ENCODE measurements at regions not wholly inside any gene's neighbourhood (a gene's known extent, or its start where the extent isn't known, plus 50 kb on each side); places are given as distances from the start of the nearest gene placed in this dataset.

DNA sequence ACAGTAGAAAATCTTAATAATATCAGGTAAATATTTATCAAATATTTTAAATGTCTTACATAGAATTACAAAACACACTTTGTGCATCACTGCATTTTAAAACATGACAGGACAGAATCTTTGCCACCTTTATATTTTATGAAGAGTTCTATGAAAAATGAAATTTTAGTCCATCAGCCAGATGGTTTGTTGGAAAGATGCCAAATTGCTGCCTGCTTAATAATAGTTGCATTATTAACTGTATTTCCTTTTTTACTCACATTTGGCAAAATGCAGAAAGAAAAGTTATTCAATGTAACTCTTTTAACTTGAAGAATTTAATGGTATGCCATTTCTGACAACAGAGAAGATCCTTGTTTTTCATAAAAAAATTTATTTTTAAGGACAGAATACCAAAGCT is 1271.6 kb downstream of the NSUN3 start:
- TF ChIP-seq, protein P1, sequence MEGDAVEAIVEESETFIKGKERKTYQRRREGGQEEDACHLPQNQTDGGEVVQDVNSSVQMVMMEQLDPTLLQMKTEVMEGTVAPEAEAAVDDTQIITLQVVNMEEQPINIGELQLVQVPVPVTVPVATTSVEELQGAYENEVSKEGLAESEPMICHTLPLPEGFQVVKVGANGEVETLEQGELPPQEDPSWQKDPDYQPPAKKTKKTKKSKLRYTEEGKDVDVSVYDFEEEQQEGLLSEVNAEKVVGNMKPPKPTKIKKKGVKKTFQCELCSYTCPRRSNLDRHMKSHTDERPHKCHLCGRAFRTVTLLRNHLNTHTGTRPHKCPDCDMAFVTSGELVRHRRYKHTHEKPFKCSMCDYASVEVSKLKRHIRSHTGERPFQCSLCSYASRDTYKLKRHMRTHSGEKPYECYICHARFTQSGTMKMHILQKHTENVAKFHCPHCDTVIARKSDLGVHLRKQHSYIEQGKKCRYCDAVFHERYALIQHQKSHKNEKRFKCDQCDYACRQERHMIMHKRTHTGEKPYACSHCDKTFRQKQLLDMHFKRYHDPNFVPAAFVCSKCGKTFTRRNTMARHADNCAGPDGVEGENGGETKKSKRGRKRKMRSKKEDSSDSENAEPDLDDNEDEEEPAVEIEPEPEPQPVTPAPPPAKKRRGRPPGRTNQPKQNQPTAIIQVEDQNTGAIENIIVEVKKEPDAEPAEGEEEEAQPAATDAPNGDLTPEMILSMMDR (IDR thresholded peaks at IDR 0.05; ENCODE audit: unreplicated experiment) = no peak
- DNase-seq (ENCODE audit: low spot score, unreplicated experiment) = no peak
- Mint-ChIP-seq H3K36me3 (ENCODE audit: insufficient read depth) (no peaks in the 10 kb centered on the region), H3K27me3 (no peaks in the 10 kb centered on the region), H3K4me1 (ENCODE audit: low read depth) (peaks cover 7% of the 10 kb centered on the region), H3K27ac (no peak overlapping the region), H3K4me3 (ENCODE audit: low read depth) (no peak overlapping the region), H3K9me3 (ENCODE audit: low read depth) (peaks cover 14% of the 10 kb centered on the region)

DNA sequence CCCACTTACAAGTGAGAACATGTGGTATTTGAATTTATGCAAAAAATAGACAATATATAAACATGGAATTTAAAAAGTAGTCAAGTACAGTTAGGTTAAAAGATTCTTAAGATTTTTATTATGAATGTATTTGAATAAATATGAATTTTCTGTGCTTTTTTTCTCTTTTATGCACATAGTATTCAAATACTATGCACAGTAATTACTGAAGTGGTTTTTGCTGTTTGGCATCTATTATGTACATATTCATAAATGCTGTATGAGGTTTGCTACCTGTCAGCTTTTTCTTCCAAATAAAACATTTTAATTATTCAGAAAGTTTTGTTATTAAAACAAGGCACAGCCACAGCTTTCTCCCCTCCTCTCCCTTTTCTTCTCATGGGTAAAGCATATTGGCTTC is 1272.7 kb downstream of the NSUN3 start:
- Mint-ChIP-seq H3K4me3 (ENCODE audit: low read depth) (no peak overlapping the region), H3K27ac (no peak overlapping the region), H3K9me3 (ENCODE audit: low read depth) (peaks cover 9% of the 10 kb centered on the region), H3K27me3 (no peaks in the 10 kb centered on the region), H3K36me3 (ENCODE audit: insufficient read depth) (no peaks in the 10 kb centered on the region), H3K4me1 (ENCODE audit: low read depth) (peaks cover 12% of the 10 kb centered on the region)
- no peak for DNase-seq (ENCODE audit: low spot score, unreplicated experiment)
- TF ChIP-seq, protein P1 (IDR thresholded peaks at IDR 0.05; ENCODE audit: unreplicated experiment) = no peak

DNA sequence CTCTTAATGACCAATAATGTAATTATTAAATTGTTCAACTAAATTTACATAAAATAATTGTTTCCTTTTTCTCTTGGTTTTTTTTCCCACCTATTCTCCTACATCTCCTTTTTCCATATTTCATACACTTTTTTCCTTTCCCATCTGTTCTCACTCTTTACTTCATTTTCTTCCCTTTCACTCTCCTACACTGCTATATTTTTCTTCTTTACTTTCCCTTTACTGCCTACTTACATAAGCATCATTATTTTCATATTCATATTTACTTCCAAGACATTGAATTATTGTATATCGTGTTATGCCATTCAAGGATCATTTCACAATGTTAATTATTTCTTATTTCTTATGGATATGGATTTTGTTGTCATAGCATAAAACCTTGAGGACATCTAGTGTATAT is 1275.6 kb downstream of the NSUN3 start:
- TF ChIP-seq, protein P1 (IDR thresholded peaks at IDR 0.05; ENCODE audit: unreplicated experiment) = no peak
- Mint-ChIP-seq H3K4me3 (ENCODE audit: low read depth) (no peak overlapping the region), H3K9me3 (ENCODE audit: low read depth) (peaks cover 7% of the 10 kb centered on the region), H3K27me3 (no peaks in the 10 kb centered on the region), H3K4me1 (ENCODE audit: low read depth) (peaks cover 31% of the 10 kb centered on the region), H3K36me3 (ENCODE audit: insufficient read depth) (no peaks in the 10 kb centered on the region), H3K27ac (peak overlapping the region; percentile 7)
- DNase-seq (ENCODE audit: low spot score, unreplicated experiment) = no peak

DNA sequence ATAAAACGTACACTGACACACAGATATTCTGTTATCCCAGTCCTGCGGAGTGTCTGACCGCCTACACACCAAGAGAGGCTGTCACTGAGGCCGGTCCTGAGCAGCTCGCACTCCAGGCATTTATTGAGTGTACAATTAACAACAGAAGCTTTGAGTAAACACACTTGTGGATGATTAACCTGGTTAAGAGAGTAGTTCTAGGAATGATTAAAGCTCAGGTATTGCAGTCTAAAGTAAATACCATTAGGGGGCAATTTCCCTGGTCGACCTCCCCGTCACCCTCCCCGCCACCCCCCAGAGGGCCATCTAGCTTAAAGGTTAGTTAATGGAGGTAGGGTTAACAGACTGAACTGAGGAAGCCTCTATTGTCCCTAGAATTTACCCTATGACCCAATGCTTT is 1278.5 kb downstream of the NSUN3 start:
- DNase-seq (ENCODE audit: low spot score, unreplicated experiment) = peak; percentile 17
- Mint-ChIP-seq H3K4me1 (ENCODE audit: low read depth) (peaks cover 40% of the 10 kb centered on the region), H3K27ac (peak overlapping the region; percentile 79), H3K9me3 (ENCODE audit: low read depth) (peaks cover 7% of the 10 kb centered on the region), H3K36me3 (ENCODE audit: insufficient read depth) (peaks cover 3% of the 10 kb centered on the region), H3K4me3 (ENCODE audit: low read depth) (peak overlapping the region; percentile 23), H3K27me3 (no peaks in the 10 kb centered on the region)
- TF ChIP-seq, protein P1 (IDR thresholded peaks at IDR 0.05; ENCODE audit: unreplicated experiment) = no peak

DNA sequence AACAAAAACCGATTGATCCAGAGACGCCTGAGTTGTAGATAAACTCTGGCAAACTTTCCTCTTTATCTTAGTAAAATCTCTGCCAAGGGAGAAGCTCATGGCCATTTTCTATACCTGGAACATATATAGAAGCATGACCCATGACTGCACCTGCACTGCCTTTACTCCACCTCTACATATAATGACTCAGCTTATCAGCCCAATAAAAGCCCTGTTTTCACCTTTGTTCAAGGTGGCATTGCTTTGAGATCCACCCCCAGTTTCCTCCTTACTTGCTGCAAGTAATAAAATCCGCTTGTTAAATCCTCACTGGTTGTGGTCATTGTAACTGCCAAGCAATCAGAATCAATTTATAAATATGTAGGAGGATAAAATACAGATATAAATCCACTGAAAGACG is 1280.4 kb downstream of the NSUN3 start:
- Mint-ChIP-seq H3K27ac (peak overlapping the region; percentile 89), H3K9me3 (ENCODE audit: low read depth) (peaks cover 8% of the 10 kb centered on the region), H3K36me3 (ENCODE audit: insufficient read depth) (peaks cover 5% of the 10 kb centered on the region), H3K27me3 (no peaks in the 10 kb centered on the region), H3K4me1 (ENCODE audit: low read depth) (peaks cover 47% of the 10 kb centered on the region), H3K4me3 (ENCODE audit: low read depth) (no peak overlapping the region)
- TF ChIP-seq, protein P1 (IDR thresholded peaks at IDR 0.05; ENCODE audit: unreplicated experiment) = no peak
- no peak for DNase-seq (ENCODE audit: low spot score, unreplicated experiment)

Measured in progenitor cell of endocrine pancreas (in vitro differentiated cells).